IPS-NIHi7 (cell line): ENCODE measurements at regions not wholly inside any gene's neighbourhood (a gene's known extent, or its start where the extent isn't known, plus 50 kb on each side); places are given as distances from the start of the nearest gene placed in this dataset.
"Not testable (repeated sequence)": the region's sequence is repeated elsewhere in the genome, so short reads cannot be mapped to it uniquely, and the experiment has no call there.

Experiments
- DNase-seq: peaks from one replicate; pipeline ENCODE4 v3.0.0; 2012; ENCODE audit warnings: mixed read lengths; ENCODE audit errors: extremely low spot score

DNA sequence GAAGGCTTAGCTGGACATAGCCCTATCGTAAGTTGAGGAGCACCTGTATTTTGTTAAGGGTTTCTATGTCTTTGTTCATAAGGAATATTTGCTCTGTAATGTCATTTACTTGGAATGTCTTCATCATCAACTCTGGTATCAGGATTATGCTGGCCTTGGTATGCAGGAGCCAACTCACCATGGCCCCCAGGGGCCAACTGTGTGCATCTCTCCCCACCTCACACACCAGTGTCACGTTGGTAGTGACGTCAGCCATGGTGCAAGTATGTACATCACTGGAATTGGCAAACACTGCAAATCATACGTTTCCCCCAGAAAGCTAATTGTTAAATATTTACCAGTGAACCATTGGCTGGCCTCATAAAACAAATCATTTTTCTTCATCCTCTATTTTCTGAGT lies 70.8 kb downstream of the YTHDF1 start:
- no peak for DNase-seq

DNA sequence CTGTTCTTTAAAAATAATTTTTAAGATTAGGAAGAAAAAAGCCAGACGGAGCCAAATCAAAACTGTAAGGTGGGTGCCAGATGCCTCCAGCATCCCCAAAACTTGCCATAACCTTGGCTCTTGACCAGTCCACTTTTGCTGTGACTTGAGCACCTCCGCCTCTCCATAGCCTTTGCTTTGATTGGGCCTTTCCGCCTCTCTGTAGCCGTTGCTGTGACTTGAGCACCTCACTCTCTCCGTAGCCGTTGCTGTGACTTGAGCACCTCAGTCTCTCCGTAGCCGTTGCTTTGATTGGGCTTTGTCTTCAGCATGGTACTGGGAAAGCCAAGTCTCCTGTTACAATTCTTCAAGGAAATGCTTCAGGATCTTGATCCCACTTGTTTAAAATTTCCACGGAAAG lies 73.0 kb downstream of the YTHDF1 start:
- DNase-seq = no peak

DNA sequence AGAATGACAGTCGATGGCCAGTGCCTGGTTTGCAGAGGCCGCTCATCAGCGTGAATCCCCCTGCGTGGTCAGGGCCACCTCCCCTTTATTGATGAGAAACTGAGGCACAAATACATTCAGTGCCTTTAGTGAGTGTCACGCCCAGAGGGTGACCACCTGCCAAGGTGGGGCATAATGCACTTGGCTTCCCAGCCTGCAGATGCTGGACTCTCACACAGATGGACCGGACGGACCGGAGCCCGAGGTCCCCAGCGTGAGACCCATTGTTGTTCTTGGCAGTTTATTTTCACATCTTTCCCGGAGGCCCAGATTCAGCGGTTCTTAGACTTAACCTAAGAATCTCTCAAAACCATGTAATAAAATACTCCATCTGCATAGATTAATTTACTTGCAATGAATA lies 74.4 kb downstream of the YTHDF1 start:
- DNase-seq = no peak

DNA sequence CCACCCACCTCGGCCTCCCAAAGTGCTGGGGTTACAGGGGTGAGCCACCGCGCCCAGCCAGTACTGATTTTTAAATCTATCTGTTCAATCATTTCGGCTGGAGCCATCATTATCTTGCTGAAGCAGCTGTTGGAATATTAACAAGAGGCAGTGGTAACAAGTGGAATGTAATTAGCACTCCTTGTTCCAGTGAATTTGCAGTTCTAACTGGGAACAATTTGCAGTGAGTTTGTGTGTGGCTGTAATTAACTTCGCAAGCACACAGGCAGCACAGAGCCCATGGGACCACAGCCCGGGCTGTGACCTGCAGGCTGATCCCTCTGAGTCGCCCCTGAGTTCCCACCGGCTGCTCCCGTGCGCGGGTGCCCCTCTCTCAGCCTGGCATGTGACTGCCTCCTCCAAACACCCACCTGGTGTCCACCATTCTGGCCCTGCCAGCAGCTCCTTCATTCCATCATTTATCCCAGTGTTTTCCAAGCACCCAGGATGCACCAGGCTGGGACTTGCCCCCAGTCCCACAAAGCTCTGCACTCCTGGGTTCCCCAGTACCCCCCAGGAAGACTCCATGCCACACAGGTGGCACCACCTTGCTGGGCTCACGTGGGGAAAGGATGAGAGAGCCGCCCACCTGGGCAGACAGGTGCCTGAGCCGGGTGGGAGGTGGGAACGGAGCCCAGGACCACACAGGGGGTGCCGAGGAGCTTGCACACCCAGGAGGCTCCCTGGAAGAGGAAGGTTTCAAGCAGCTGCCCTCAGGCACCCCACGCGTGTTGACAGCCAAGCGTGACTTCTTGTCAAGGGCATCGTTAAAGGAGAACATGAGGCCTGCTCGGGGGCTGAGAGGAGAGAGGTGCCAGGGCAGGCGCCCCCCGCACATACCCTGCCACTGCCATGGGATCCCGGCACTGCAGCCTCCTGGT lies 75.2 kb downstream of the YTHDF1 start:
- DNase-seq = no peak

DNA sequence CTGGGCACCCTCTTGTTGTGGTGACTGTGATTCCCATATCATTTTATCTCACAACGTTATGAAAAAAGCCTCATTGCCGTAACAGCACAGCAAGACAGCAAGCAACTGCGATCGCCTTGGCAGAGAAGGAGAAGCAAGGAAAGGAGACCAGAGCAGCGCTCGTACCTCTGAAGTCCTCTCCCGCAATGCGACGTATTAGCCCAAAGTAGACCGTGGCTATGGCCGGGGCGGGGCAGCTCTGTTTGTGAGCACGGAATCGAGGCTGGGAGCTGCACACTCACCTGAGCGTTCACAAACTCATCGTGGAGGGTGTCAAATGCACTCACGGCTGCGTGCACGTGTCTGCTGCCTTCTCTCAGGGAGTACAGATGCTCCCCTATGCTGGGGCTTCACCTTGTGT lies 76.1 kb downstream of the YTHDF1 start:
- DNase-seq = no peak

DNA sequence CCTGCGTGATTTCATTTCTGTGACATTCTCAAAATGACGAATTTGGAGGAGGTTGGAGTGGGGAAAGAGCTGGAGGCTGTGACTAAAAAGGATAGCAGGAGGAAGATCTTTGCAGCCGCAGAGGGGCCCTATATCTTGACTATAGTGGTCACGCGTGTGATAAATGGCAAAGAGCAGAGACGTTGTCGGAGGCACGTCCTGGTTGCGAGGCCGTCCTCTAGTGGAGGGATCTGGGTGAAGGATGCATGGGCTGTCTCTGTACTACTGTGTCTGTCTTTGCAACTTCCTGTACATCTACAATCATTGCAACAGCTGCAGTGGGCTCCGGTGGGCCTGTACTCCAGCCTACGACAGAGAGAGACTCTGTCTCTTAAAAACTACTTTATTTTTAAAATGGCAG lies 76.6 kb downstream of the YTHDF1 start:
- no peak for DNase-seq

DNA sequence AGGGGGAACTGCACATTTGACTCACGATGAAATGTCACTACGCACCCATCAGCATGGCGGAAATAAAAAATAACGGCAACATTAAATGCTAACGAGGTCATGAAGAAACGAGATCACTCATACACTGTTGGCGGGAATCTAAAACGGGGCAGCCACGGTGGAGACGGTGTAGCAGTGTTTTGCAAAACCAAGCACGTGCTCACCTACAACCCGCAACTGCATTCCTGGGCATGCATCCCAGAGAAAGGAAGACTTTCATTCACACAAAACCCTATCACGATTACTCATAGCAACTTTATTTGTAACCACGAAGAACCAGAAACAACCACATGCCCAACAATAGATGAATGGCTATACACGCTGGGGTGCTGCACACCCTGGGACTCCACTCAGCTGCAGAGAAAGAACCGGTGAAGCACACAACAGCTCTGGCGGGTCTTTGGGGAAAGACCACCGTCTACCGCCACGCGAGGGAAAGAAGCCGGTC lies 77.0 kb downstream of the YTHDF1 start:
- no peak for DNase-seq

DNA sequence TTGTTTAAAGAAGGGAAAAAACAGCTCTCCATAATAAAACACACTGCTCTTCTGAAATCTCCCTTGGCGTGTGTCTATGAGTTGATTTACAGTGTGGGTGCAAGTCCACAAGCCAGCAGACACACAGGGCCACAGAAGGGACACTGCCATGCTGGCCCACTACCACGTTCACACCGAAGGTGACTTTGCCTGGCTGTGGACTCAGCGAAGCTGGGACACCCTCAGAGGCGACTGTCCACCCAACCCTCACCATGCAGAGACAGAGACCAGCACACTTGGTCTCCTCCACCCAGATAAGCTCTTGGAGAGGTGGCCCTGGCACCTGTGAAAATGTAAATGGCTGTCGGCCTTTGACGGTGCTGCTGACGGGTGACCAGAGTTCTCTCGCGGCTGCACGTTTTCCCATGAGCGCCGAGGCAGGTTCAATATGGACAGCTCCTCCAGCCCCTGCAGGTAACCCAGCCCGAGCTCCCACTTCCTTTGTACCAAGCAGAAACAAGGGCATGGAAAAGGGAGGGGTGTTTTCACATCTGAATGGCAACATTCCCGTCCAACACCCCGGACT lies 78.0 kb downstream of the YTHDF1 start:
- DNase-seq = no peak

DNA sequence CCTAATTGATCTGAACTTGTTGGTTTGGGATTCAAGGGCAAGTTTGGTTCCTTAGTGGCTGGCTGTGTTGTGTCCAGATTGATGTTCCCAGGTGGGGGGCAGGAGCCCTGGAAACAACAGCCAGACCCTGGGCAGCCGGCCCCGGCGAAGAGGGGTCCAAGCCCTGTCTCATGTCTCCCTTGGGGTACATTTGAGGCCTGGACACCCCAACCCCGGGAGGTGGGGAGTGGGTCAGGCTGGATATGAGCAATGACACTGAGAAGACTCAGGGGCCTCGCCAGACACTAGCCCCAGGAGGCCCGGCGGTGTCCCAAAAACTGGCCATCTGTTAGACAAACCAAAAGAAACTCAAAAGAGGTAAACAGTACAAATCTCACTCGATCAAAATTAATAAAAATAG lies 79.6 kb downstream of the YTHDF1 start:
- no peak for DNase-seq

DNA sequence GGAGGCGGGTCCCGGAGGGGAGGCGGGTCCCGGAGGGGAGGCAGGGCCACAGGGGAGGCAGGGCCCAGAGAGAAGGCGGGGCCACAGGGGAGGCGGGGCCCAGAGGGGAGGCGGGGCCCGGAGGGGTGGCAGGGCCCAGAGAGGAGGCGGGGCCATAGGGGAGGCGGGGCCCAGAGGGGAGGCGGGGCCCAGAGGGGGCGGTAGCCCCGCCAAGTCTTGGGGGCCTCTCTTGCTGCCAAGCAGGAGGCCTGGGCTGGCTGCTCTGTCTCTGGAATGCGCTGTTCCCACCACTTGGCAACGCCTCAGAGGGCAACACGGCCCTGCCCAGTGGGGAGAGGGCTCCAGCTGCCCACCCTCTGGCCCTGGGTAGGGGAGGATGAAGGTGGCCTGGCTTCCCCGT lies 80.5 kb downstream of the YTHDF1 start:
- DNase-seq = peak; percentile 59

DNA sequence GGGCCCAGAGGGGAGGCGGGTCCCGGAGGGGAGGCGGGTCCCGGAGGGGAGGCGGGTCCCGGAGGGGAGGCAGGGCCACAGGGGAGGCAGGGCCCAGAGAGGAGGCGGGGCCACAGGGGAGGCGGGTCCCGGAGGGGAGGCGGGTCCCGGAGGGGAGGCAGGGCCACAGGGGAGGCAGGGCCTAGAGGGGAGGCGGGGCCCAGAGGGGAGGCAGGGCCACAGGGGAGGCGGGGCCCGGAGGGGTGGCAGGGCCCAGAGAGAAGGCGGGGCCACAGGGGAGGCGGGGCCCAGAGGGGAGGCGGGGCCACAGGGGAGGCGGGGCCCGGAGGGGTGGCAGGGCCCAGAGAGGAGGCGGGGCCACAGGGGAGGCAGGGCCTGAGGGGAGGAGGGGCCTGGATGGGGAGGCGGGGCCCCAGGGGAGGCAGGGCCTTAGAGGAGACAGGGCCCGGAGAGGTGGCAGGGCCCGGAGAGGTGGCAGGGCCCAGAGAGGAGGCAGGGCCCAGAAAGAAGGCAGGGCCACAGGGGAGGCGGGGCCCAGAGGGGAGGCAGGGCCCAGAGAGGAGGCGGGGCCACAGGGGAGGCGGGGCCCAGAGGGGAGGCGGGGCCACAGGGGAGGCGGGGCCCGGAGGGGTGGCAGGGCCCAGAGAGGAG lies 81.1 kb downstream of the YTHDF1 start:
- not testable (repeated sequence) for DNase-seq

DNA sequence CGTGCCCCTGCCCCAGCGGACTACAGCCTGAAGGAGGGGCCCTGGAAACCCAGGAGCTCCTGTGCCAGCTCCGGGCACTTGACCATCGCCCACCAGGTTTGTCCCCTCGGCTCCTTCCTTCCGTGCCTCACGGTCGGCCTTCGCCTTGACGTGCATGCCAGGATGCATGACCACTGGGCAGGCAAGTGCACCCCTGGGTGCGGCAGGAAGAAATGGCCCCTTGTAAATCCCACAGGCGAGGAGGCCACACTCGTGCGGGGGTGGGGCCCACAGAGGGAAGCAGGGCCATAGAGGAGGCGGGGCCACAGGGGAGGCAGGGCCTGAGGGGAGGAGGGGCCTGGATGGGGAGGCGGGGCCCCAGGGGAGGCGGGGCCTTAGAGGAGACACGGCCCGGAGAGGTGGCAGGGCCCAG lies 81.7 kb downstream of the YTHDF1 start:
- DNase-seq = no peak

DNA sequence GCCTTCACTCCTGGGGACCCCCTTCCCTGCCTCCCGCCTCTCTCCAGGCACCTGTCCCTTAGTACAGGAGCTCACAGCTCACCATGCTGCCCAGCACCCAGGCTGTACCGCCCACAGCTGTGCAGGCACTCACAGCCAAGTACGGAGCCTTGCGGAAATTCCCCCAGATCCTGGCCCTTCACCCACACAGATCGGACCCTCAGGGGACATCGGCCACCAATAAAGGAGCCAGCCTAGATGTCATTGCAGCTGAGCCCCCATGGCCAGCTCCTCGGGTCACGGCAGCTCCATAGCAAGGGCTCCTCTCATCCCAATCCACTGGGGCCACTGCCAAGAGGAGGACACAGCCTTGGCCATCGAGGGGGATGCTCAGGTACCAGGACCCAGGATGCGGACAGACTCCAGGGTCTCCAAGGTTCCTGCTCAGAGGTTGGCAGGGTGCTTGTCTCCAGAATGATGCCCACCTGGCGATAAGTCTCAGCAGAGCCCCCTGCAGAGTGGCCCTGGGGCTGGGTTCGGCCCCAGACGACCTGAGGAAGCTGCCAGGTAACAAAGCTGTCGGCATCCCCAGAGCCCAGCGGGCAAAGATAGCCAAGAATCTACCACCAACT lies 82.3 kb downstream of the YTHDF1 start:
- no peak for DNase-seq

DNA sequence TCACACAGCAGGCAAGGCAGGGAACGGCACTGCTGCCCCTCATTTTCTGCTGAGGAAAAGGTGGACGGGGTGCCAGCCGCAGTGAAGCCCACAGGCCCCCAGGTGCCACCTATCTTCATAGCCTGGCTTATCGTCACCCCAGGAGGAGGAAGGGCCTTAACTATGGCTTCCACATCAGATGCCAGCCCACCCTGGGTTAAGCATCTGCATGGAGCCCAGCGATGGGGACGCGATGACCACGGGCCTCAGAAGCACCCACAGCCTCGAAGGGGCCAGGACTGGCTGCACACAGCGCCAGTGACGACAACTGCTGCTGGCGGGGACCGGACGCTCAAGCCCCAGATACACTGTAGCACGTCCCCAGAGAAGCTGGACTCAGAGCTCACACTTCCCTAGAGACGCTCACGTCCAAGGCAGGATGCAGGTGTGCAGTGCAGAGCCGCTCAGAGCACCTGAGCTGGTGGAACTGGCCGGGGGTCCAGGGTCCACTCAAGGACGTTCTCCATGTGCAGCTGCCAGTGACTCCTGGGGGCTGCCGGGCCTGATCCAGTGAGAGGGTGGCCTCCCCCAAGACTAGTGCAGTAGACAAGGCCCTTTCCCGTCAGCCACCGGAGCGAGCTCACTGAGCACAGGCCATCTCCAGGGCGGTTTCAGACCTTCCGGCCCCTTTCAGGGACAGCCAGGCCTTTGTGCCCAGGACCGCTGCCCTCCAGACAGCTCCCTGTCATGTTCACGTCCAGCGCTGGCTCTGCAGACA lies 83.0 kb downstream of the YTHDF1 start:
- no peak for DNase-seq

DNA sequence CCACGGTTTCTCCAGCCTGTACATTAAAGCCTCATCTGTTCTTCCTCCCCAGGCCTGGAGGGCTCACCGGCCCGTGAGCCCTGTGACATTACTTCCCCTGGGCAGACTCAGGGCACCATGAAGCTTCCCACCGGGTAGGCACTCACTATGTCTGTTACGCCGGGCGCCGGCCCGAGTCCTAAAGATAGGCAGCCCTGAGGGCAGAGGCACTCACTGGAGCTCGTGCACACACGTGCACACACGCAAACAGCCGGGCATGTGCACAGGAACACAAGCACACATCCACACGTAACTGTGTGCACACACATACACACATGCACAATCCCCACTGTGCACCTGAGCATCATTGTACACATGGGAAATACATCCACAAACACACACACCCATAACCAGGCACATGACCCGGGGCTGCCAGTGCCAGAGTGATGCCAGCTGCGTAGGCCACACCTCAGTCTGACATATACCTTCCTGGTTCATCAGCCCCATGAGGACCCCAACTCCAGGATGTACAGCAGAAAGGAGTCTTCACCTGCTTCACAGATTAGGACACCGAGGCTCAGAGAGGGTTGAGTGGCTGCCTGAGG lies 83.7 kb downstream of the YTHDF1 start:
- DNase-seq = no peak

DNA sequence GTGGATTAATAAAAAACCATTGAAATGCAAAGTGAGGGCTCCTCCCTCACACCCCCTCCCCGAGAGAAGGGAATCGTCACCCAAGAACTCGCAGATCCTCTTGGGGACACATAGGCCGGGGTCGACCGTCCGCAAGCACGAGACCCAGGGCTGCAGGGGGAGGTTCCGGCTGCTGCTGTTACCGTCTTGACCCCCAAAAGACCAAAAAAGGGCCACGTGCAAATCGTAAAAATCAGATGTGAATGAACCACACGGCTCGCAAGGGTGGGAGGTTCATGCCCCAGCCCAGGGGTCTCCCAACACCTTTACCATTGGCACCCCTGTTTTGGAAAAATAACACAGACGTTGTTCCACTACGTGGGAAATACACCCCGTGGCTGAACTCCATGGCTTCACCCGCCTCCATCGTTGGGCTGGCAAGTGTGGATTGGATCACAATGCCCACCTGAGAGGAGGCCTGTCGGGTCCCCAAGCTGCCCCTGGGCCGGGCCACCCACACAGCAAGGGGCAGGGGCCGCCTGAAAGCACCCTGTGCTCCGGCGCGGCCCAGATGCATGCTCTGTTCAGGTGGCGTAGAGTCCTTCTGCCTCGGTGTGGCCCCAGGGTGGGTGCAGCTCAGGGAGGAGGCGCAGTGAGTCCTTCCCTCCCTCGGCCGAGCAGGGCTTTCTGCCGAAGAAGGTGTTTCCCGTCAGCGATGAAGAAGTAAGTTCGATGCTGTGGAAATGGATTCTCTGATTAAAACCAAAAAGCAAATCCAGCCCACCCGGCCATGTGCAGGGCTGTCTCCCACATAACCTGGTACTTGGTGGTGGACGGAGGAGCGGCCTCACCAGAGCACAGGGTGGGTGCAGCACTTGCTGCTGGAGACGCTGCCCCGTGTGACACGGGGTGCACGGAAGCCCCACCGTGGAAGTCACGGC lies 85.0 kb downstream of the YTHDF1 start:
- DNase-seq = no peak

DNA sequence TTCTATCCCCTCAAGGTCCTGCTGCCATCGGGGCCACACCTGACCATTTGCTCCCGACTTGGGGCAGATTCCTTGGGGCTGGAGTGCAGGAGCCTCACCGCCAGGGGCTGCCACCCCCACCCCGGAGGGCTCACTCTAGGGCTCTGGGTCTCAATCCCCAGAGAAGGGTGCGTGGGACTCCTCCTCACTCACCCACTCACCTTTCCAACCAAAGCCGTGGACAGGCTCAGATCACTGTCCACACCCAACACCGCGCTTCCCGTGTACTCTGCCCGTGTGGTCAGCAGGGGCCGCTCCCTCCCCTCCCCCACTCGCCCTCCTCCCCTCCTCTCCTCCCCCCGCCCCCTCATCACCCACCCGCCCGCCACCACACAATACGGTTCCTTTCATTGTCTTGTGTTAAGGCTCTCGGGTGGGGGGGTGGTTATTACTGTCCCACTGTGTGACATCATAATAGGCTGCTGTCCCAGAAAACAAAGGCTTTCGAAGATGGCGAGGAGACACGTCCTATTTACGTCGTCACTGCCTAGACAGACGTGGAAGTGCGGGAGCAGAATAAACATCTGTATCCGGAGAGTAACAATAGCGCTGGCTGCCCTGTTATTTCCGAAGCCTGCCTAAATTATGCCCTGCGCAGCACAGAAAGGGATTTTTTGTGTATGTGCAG lies 85.8 kb downstream of the YTHDF1 start:
- DNase-seq = no peak

DNA sequence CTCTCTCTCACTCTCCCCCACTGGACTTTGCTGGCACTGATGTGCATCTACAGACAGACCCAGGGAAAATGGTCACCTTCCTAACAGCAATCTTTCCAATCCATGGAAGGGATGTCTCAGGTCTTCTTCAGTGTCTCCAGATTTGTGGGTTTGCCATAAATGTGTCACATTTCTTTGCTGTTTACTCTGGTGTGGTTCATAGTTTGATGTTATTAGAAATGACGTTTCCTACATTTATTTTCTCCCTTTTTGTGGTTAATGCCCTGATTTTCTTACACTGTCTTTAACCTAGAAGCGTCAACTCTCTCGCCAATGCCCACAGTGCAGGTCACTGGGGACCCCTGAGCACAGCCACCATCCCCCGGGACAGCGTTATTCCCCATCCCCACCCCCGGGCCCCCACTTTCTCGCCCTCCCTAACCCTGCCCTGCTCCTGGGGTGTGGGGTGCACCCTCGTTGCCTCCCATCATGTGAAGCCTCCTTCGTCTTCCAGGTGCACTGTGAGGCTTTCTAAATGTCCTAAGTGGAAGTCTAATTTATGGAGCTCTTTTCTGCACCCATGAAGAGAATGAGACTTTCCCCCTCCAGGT lies 86.5 kb downstream of the YTHDF1 start:
- DNase-seq = no peak

DNA sequence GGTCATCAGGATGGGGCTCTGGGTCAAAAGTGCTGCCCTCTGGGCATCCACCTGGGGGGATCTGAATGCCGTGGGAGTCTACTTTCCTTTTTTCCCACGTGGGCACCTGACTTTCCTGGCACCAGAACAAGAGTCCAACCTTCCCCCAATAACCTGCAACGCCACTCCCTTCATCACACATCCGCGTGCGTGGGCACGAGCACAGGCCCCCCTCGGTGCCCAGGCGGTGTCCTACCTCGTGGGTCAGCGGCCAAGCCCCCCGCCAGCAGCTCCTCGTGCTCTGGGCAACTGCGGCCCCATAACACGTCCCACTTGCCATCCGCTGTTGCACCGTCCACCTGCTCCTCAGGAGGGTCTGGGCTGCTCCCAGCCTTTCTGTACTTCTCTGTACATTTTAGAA lies 87.0 kb downstream of the YTHDF1 start:
- DNase-seq = no peak
